Adipocyte (in vitro differentiated cells): ENCODE measurements at regions not wholly inside any gene's neighbourhood (a gene's known extent, or its start where the extent isn't known, plus 50 kb on each side); places are given as distances from the start of the nearest gene placed in this dataset.

ENCODE experiments used
- DNase-seq: peaks from one replicate; pipeline ENCODE4 v3.0.0-alpha.2; 2015; ENCODE audit warnings: low read depth
- H3K27me3 ChIP-seq: replicated peaks from 2 replicates; pipeline ENCODE4 v1.7.0; 2013; ENCODE audit warnings: mild to moderate bottlenecking, low read length, moderate library complexity; ENCODE audit not compliant: control insufficient read depth, insufficient read depth
- H3K36me3 ChIP-seq: 2 replicates; pipeline ENCODE4 v1.7.0; 2013; ENCODE audit warnings: low read length, mild to moderate bottlenecking, moderate library complexity; ENCODE audit not compliant: control insufficient read depth, insufficient read depth, severe bottlenecking
- H3K4me1 ChIP-seq: 2 replicates; pipeline ENCODE4 v1.7.0; 2013; ENCODE audit warnings: mild to moderate bottlenecking, low read length, moderate library complexity; ENCODE audit not compliant: control insufficient read depth, insufficient read depth
- H3K4me3 ChIP-seq: 2 replicates; pipeline ENCODE4 v1.7.0; 2013; ENCODE audit warnings: mild to moderate bottlenecking, low read length, moderate library complexity
- H3K9ac ChIP-seq: 2 replicates; pipeline ENCODE4 v1.7.0; 2013; ENCODE audit warnings: mild to moderate bottlenecking, low read length, moderate library complexity
- H3K9me3 ChIP-seq: 2 replicates; pipeline ENCODE4 v1.7.0; 2013; ENCODE audit warnings: mild to moderate bottlenecking, low read length, moderate library complexity; ENCODE audit not compliant: control insufficient read depth

- Histone ChIP-seq H3K27me3 (no peaks in the 10 kb centered on the region), H3K9me3 (no peaks in the 10 kb centered on the region), H3K36me3 (no peaks in the 10 kb centered on the region), H3K4me3 (no peak overlapping the region), H3K9ac (no peak overlapping the region), H3K4me1 (peaks cover 20% of the 10 kb centered on the region)
- no peak for DNase-seq
Observed at GRCh38 chr1:91124290-91124985, 102.6 kb upstream of the ZNF644 start.

GRCh38 chr1:91123773-91124172 is 101.9 kb upstream of the ZNF644 start:
- Histone ChIP-seq H3K36me3 (no peaks in the 10 kb centered on the region), H3K27me3 (no peaks in the 10 kb centered on the region), H3K9ac (no peak overlapping the region), H3K9me3 (no peaks in the 10 kb centered on the region), H3K4me3 (no peak overlapping the region), H3K4me1 (peaks cover 20% of the 10 kb centered on the region)
- DNase-seq = no peak

GRCh38 chr1:91123319-91123718 is 101.5 kb upstream of the ZNF644 start:
- peaks cover 20% of the 10 kb centered on the region for H3K4me1 ChIP-seq
- no peak for DNase-seq
- no peaks in the 10 kb centered on the region for H3K36me3 ChIP-seq
- H3K9me3 ChIP-seq = no peaks in the 10 kb centered on the region
- H3K4me3 ChIP-seq = no peak overlapping the region
- no peaks in the 10 kb centered on the region for H3K27me3 ChIP-seq
- H3K9ac ChIP-seq = no peak overlapping the region

GRCh38 chr1:91122106-91122717 is 100.4 kb upstream of the ZNF644 start:
- Histone ChIP-seq H3K36me3 (no peaks in the 10 kb centered on the region), H3K9ac (no peak overlapping the region), H3K4me3 (no peak overlapping the region), H3K4me1 (peaks cover 20% of the 10 kb centered on the region), H3K27me3 (no peaks in the 10 kb centered on the region), H3K9me3 (no peaks in the 10 kb centered on the region)
- DNase-seq = no peak

GRCh38 chr1:91121366-91121765 is 99.5 kb upstream of the ZNF644 start:
- DNase-seq = no peak
- no peak overlapping the region for H3K9ac ChIP-seq

GRCh38 chr1:91120936-91121335 is 99.1 kb upstream of the ZNF644 start:
- Histone ChIP-seq H3K9ac (no peak overlapping the region), H3K4me3 (no peak overlapping the region), H3K4me1 (peaks cover 20% of the 10 kb centered on the region), H3K9me3 (no peaks in the 10 kb centered on the region), H3K27me3 (no peaks in the 10 kb centered on the region), H3K36me3 (no peaks in the 10 kb centered on the region)
- DNase-seq = peak; percentile 57

More at GRCh38 chr1:91121366-91121765, 99.5 kb upstream of the ZNF644 start:
- no peak overlapping the region for H3K4me3 ChIP-seq
- no peaks in the 10 kb centered on the region for H3K27me3 ChIP-seq
- peaks cover 20% of the 10 kb centered on the region for H3K4me1 ChIP-seq
- H3K9me3 ChIP-seq = no peaks in the 10 kb centered on the region
- no peaks in the 10 kb centered on the region for H3K36me3 ChIP-seq

- H3K4me3 ChIP-seq = no peak overlapping the region
- peak; percentile 84 for DNase-seq
Observed at GRCh38 chr1:91120421-91120820, 98.6 kb upstream of the ZNF644 start.

DNA sequence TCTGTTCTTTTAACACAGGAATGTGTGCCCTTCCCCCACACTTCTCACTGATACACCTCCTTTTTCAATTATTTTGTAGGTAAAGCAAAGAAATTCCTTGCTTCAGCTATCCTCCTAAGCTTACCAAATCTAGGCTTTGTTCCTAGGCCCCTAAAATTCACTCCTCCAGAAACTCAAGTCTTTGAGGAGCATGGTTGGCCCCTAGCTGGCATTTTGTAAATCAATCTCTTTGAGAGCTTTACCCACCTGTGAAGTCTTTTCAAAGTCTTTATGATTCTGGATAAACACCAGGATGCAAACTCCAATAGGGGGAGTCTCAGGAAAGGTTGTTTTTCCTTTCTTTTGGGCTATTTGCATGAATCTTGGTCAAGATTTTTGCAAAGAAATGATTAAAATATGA is 82.9 kb upstream of the ZNF644 start:
- no peaks in the 10 kb centered on the region for H3K9me3 ChIP-seq
- no peak for DNase-seq
- H3K4me3 ChIP-seq = no peak overlapping the region
- H3K9ac ChIP-seq = no peak overlapping the region
- no peaks in the 10 kb centered on the region for H3K4me1 ChIP-seq
- H3K27me3 ChIP-seq = no peaks in the 10 kb centered on the region
- no peaks in the 10 kb centered on the region for H3K36me3 ChIP-seq

More at GRCh38 chr1:91120421-91120820, 98.6 kb upstream of the ZNF644 start:
- H3K4me1 ChIP-seq = peaks cover 20% of the 10 kb centered on the region
- no peaks in the 10 kb centered on the region for H3K27me3 ChIP-seq
- no peaks in the 10 kb centered on the region for H3K36me3 ChIP-seq
- no peaks in the 10 kb centered on the region for H3K9me3 ChIP-seq
- H3K9ac ChIP-seq = no peak overlapping the region

DNA sequence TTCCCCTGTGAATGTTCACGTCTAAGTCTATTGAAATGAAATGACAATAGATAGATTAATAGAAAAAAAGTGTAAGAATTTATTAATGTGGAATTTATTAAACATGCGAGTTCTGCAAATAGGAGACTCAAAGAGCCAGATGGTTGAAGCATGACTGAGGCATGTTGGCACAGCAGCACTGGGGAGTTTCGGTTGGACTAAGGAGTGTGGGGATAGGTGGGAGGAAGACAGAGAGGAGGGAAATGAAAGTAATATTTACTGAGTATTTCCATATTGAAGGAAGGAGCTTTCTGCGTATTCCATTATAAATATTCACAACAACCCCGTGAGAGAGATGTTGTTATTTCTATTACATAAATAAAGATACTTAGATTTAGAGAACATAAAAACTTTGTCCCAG is 79.5 kb upstream of the ZNF644 start:
- Histone ChIP-seq H3K4me1 (no peaks in the 10 kb centered on the region), H3K36me3 (no peaks in the 10 kb centered on the region), H3K9me3 (no peaks in the 10 kb centered on the region), H3K4me3 (no peak overlapping the region), H3K9ac (no peak overlapping the region), H3K27me3 (no peaks in the 10 kb centered on the region)
- no peak for DNase-seq

GRCh38 chr1:91099746-91100621 is 78.1 kb upstream of the ZNF644 start:
- Histone ChIP-seq H3K9me3 (no peaks in the 10 kb centered on the region), H3K27me3 (no peaks in the 10 kb centered on the region), H3K36me3 (no peaks in the 10 kb centered on the region), H3K4me3 (no peak overlapping the region), H3K4me1 (no peaks in the 10 kb centered on the region), H3K9ac (no peak overlapping the region)
- no peak for DNase-seq

DNA sequence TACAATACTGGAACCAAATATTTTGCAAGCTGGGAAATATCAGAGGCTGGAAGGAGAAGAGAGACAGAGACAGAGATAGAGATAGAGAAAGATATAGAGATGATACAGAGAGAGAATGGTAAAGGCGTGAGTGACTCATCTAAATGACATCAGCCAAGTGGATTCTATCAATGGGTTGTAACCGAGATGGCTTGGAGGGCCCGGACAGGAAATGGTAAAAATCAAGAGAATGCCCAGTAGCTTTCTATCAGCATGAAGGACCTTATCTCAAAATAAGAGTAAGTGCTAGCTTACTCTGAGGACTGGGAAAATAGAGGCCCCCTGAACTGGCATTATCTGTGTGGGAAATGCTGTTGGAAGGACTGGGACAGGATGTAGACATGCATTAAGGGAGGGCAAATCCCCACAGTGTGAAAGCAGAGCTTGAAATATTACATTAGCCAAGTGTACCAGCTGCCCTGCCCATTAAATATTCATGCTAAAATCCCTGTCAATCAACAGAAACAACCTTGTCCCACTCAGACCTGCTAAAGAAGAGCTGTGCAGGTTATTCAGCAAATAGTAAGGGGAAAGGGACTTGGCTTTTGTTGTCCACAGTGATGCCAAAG is 76.6 kb upstream of the ZNF644 start:
- Histone ChIP-seq H3K27me3 (no peaks in the 10 kb centered on the region), H3K4me3 (no peak overlapping the region), H3K4me1 (no peaks in the 10 kb centered on the region), H3K9ac (no peak overlapping the region), H3K36me3 (no peaks in the 10 kb centered on the region), H3K9me3 (no peaks in the 10 kb centered on the region)
- no peak for DNase-seq
